Fibroblast of pulmonary artery (primary cell): ENCODE measurements at regions not wholly inside any gene's neighbourhood (a gene's known extent, or its start where the extent isn't known, plus 50 kb on each side); places are given as distances from the start of the nearest gene placed in this dataset.

Experiments
- DNase-seq: peaks from one replicate; pipeline ENCODE4 v3.0.0-alpha.2; 2010; ENCODE audit warnings: low read depth
- H3K4me3 ChIP-seq: replicated peaks from 2 replicates; pipeline ENCODE4 v1.5.1; 2011; ENCODE audit warnings: low read depth, mild to moderate bottlenecking, control low read depth, low read length, moderate library complexity
- CTCF ChIP-seq: IDR thresholded peaks from 2 replicates; pipeline ENCODE4 v1.5.1; 2011; ENCODE audit warnings: mild to moderate bottlenecking, control low read depth, low read length, inconsistent platforms; ENCODE audit errors: missing control alignments

DNA sequence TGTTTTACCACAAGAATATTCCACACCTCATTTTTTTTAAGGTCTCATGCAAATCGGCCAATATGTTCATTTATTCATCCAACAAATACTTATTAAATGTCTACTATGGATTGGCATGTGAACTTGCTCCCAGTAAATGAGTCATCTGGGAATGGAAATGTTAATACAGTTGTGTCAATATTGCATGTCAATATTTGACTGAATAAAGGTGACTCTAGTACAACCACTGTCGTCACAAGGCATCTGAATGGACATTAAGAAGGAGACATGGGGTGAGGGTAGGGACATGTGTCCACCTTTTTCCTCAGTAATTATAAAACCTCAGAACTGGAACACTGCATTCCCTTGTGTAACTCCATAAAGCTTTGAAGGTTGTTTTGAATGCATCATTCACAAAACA is 365.4 kb downstream of the ADCYAP1 start:
- no peak for TF ChIP-seq CTCF
- no peak overlapping the region for H3K4me3 ChIP-seq
- DNase-seq, result no peak

DNA sequence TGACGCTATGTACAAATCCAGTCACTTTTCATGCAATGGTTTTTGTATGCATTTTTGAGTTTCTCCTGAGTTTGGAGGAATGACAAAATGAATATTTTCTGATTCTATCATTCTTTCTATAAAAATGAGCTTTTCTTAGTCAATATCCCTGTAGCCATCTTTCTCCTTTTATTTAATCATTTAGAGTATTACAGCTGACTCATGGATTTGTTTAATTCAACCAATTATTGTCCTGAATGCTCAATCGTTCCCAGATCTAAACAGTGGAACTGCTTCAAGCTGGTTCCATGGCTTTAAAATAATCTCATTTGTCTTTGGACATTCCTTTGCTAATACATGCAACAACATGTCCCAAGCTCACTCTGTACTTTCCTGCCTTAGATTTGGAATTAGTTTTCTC is 368.8 kb downstream of the ADCYAP1 start:
- H3K4me3 ChIP-seq, result no peak overlapping the region
- DNase-seq, result no peak
- no peak for TF ChIP-seq CTCF

DNA sequence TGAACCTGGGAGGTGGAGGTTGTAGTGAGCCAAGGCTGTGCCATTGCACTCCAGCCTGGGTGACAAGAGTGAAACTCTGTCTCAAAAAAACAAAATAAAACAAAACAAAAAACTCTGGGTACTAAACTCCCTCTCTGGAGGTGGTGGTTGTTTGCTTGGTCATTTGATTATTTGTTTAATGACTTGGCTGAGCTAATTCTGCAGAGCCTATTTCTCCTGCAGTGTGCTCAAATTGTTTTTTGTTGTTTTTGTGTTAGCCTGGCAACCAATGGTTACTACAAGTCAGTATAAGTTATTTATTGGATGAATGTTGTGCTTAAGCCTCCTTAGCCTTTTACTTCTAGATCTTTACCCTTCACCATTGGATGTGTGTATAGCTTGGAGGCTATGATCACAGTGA is 387.5 kb downstream of the ADCYAP1 start:
- no peak for TF ChIP-seq CTCF
- DNase-seq, result no peak
- no peak overlapping the region for H3K4me3 ChIP-seq

- DNase-seq, result no peak
- no peak for TF ChIP-seq CTCF
- no peak overlapping the region for H3K4me3 ChIP-seq
Measured at GRCh38 chr18:1294229-1294628, 389.6 kb downstream of the ADCYAP1 start.

DNA sequence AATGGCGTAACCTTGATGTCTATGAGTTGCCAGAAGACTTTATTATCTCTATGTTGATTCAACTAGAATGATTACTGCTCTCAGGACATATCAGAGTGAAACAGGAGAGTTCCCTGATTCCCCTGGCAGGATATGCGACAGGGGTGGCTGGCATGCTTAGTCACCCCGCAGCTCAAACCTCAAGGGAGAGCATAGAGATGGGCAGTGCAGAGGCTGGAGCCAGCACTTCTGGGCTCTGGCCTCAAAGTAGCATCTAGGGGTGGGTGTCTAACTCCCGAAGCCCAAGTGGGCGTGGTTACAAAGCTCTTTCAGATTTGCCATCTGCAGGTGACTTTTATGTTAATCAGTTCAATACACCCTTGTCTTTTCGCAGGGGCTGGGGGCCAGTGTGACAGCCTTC is 391.6 kb downstream of the ADCYAP1 start:
- TF ChIP-seq CTCF, result no peak
- no peak for DNase-seq
- H3K4me3 ChIP-seq, result no peak overlapping the region

DNA sequence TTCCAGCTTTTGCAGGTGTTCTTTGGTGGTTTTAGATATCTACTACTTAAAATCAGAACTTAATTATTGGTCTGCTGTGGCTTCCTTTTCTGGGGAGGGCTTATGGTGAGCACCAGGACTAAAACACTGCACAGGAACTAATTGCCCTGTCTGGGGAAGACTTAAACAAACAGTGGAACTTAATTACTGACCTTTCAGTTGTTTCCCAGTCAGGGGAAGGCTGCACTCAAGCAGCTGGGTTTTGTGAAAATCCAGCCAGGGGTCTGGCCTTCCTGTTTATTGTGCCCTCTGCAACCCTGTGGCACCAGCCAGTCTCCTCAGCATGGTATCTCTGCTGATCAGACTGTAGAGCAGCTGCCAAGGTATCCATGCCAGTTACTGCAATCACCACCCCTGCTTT is 398.2 kb downstream of the ADCYAP1 start:
- no peak for TF ChIP-seq CTCF
- no peak overlapping the region for H3K4me3 ChIP-seq
- no peak for DNase-seq

GRCh38 chr18:1304392-1304992 is 399.8 kb downstream of the ADCYAP1 start:
- TF ChIP-seq CTCF, result no peak
- DNase-seq, result no peak
- no peak overlapping the region for H3K4me3 ChIP-seq
